NB4 (cell line): ENCODE measurements at regions not wholly inside any gene's neighbourhood (a gene's known extent, or its start where the extent isn't known, plus 50 kb on each side); places are given as distances from the start of the nearest gene placed in this dataset.
"Not testable (repeated sequence)": the region's sequence is repeated elsewhere in the genome, so short reads cannot be mapped to it uniquely, and the experiment has no call there.

Source experiments
- MYC ChIP-seq: IDR thresholded peaks from 2 replicates; pipeline ENCODE4 v1.6.1; 2011; ENCODE audit warnings: low read depth, low read length
- POLR2A ChIP-seq: IDR thresholded peaks from 2 replicates; pipeline ENCODE4 v1.6.1; 2011; ENCODE audit warnings: mild to moderate bottlenecking; ENCODE audit not compliant: insufficient read length; ENCODE audit errors: extremely low read depth

GRCh38 chr1:120262791-120263751 is 86.8 kb upstream of the SEC22B start:
- TF ChIP-seq MYC, POLR2A: not testable (repeated sequence)
